ENCODE measurements at regions not wholly inside any gene's neighbourhood (a gene's known extent, or its start where the extent isn't known, plus 50 kb on each side); places are given as distances from the start of the nearest gene placed in this dataset.
"Not testable (repeated sequence)": the region's sequence is repeated elsewhere in the genome, so short reads cannot be mapped to it uniquely, and the experiment has no call there.

DNA sequence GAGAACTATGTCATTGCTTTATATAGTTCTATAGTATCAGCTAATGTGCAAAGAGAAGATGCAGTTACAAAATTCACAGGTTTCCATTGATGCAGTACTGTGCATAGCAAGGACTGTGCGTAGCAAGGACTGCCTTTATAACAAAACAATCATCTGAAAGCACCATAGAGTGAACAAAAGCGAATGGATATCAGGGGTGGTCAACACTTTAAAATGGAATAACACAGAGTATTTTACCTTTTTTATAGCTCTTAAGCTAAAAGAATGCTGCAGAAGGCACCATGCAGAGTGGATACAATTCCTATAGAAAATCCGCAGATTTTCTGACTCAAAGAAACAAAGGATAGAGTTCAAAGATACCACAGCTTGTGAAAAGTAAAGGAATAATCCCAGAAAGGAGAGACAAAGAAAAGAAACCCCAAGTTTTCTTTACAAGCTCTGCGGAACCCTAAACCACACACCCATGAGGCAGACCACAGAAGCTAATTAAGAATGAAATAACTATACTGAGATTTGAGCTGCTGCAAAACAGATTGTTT lies 229.9 kb upstream of the DTNA start:
- DNase-seq (ENCODE audit: low read depth, low spot score) = no peak

DNA sequence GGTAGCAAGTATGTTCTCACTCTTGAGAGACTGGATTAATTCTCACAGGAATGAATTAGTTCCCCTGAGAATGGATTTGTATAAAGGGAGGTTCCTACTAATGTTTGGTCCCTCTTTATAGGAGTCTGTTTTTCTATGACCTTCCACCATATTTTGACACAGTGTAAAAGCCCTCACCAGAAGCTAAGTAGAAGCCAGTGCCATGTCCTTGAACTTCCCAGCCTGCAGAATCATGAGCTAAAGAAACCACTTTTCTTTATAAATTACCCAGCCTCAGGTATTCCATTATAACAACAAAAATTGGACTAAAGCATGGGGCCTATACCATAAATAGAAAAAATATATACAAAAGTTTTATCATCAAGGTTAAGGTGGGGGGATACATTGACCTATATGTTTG lies 227.9 kb upstream of the DTNA start:
- no peak for DNase-seq (ENCODE audit: low read depth, low spot score)

DNA sequence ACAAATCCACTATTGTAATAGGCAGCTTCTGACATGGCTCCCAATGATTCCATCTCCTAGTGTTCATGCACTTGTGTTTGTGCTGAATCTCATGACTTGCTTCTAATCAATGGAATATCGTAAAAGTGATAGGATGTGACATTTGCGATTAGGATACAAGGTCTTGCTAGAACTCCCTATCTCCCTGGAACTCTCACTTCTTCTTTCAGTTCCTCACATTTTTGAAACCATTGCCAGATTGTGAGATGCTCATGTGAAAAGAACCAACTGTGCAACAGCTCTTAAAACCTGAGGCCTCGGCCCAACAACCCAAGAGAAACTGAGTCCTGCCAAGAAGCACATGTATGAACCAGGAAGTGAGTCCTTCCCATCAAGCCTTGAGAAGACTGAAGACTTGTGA lies 226.9 kb upstream of the DTNA start:
- DNase-seq (ENCODE audit: low read depth, low spot score) = no peak

DNA sequence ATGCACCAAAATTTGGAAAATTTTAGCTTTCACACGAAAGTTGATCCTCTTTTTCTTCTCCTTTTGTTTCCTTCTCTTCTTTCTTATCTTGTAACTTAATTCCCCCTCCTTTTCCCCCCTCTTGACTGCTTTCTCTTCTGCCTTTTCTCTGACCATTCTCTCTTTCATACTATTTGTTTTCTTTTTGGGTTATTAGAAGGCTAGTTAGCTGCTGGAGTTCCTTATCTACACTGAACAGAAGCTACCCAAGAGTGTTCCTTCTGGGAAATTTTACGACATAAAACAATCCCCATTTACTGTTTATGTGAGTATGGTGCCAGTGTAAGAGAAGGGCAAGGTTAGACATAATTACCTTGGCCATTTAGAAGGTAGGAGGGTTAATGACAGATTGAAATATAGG lies 218.4 kb upstream of the DTNA start:
- no peak for DNase-seq (ENCODE audit: low read depth, low spot score)

DNA sequence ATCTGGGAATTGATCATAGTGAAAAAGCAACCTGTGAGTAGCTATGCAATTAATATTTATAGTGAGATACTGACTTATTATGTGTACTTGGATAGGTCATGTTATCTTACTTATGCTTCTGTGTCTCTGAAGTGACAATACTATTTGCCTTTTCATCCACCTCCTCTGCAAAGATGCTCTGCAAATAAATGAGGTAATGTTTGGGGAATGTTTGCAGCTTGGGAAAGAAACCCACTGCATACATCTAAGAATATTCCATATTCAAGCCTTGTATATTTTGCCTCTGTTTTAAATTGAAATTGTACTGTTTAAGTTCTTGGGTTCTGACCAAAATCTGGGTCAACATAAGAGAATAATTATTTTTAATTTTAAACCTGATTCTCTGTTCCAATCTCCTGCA lies 217.4 kb upstream of the DTNA start:
- DNase-seq (ENCODE audit: low read depth, low spot score) = no peak

DNA sequence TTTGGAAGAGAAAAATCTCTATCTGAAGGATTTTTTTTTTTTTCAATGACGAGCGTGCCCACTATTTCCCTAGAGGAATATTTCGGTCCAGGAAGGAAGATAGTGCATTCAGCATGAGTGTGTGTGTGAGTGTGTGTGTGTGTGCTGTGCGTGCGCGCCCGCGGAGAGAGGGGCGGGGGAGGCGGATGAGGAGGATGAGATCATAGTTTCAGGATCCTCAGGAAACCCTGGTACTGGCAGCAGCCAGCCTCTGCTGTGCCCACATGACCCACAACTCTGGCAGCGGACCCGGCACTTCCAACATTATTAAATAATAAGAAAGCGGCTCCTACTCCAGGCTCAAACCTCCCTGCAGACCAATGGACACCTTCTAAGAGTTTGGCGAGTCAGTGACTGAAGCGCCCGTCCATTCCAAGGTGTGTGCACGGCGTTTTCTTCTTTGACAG lies 217.0 kb upstream of the DTNA start:
- peak; percentile 90 for DNase-seq (ENCODE audit: low read depth, low spot score)

DNA sequence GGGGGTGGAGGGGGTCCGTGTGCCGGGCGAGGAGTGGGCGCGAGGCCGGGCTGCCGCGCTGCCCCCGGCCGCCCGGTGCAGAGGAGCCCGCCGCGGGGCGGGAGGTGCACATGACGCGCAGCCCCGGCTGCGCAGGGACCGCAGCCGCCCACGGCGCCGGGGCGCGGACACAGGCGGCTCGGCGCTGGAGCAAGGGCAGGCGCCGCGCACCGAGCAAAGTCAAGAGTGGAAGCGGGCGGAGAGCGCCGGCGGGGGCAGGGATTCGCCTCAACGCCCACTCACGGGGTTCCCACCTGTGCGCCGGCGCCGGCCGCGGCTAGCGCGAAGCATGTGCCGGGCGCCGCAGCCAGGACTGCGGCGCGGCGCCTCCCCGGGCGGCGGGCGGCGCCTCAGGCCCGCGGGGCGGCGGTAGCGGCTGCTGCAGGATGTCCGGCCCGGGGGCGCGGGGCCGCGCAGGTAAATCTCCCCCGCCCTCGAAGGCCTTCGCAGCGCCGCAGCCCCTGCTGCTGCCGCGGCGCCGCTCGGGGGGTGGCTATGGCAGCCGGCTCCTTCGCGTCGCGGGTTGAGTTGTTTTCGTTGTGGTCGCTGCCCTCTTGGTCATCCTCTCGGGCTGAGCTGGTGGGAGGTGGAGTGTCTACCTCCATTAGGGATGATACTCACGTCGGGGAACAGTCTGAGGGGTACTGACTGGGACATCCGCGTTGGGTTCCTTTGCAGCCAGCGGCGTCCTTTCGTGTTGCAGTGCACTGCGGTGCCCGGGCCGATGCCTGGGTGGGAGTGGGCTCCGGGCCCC lies 216.3 kb upstream of the DTNA start:
- DNase-seq (ENCODE audit: low read depth, low spot score) = peak; percentile 67

DNA sequence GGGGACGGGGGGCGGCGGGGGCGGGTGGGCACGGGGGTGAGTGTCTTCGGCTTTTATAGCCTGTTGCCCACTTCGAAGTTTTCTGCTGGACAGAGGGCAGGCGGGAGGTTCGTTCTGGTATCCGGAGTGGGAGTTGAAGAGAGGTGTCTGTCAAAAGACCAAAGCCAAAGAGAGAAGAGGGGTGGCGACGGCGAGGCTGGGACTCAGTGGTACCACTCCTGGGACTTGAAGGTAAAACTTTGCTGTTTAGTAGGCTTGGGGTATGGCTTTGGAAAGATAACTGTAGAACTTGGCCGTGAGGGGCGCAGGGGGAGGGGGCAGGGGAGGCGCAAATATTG lies 215.8 kb upstream of the DTNA start:
- DNase-seq (ENCODE audit: low read depth, low spot score) = no peak

DNA sequence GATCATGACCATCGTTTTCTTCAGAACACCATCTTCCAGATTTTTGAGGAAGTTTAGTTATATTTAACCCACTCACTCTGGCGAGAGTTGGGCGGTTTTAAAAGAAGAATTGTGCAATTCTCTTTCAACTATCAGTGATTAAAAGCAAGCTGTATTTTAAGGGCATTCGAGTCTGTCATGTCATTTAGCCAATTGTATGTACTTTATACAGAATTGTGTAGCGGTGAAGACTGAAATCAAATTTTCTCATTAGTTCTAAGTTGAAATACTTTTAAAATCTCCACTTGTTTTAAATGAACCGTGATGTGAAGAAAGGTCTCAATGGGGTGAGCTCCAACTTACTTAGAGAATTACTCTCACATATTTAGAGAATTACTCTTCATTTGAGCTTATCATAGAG lies 214.6 kb upstream of the DTNA start:
- DNase-seq (ENCODE audit: low read depth, low spot score) = no peak

DNA sequence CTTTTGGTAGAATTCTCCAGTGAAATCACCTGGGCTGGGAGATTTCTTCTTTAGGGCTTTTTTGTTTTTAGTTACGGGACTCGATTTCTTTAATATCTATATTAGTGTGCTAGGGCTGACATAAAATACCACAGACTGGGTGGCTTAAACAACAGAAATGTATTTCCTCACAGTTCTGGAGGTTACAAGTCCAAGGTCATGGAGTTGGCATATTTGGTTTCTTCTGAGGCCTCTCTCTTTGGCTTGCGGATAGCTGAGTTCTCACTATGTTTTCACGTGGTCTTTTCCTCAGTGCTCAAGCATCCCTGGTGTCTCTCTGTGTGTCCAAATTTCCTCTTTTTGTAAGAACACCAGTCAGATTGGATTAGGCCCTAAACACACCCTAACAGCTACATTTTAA lies 208.5 kb upstream of the DTNA start:
- no peak for DNase-seq (ENCODE audit: low read depth, low spot score)

DNA sequence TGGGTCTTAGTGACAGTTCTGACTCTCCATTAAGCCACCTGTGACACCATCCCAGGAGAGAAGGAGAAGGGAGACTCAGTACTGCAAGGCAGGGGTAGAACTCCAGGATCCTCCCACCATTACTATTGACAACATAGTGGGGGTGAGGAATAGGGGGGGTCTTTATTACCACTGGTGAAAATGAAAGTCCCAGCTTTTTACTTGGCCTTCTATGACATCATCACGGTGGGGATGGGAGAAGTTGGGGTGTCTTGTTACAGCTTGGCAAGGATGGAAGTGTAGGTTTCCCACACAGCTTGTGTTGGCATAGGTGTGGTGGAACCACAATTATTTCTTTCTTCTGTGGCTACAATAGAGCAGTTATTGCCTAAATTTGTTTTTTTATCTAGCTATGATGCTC lies 203.9 kb upstream of the DTNA start:
- no peak for DNase-seq (ENCODE audit: low read depth, low spot score)

DNA sequence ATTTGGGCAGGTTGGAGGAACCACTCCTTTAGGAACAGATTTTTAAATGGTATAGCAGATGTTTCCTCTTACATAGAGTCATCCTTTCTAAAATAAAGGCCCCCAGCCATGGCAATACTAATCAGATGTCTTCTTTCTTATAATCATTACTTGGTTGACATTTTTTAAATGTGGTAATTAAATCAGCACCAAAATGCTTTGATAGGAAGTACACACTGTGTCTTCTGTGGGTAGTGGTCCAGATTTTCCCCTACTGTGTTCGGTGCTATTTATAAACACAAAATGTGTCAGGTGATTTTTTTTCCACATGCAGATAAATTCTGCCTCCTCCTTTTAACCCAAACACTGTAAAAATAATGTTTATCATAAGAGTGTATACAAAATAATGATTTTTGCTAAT lies 200.9 kb upstream of the DTNA start:
- DNase-seq (ENCODE audit: low read depth, low spot score) = no peak

DNA sequence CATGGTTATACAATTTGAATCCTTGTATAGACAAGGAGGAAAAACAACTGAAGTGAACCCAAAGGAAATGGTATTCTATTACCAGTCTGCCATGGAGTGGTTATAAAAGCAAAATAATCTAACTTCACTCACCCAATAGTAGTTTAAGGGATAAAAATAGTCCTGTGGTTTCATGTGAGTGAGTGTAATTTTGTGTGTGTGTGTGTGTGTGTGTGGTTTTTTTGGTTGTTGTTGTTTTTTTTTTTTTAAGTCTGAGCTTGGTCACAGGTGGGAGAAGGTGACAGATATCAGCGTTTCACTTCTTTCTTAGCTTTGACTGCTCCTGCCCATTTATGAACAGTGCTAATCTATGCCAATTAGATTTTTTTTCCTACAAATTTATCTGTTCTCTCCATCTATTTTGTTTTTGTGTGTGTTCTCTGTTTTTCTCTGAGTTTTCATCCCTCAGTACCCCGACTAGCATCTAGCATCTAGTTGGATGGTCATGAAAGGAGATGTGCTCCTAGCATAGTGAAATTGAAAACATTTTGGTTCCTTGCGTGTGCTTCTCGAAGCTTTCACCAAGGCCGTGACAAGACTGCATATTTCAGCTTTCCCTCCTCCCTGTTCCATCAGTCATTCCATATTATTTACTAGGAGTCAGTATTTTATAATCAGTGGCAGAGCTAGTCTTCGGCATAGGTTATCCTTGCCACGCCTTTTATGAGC lies 200.1 kb upstream of the DTNA start:
- no peak for DNase-seq (ENCODE audit: low read depth, low spot score)

DNA sequence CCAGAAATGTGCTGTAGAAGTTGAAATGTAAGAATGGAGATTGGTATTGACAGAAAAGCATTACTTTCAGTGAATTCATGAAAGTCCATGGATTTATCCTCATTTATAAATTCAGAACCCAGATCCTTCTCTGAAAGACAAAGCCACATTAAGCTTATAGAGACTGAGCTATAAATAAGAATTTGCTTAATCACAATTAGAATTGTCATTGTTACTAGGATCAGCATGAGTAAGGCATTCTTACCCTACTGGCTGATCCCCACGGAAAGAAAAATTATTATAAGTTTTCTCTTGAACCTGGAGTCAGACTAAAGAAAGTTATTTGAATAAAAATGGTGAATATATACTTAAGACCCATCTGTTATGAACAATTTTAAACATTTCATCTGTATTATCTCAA lies 199.2 kb upstream of the DTNA start:
- no peak for DNase-seq (ENCODE audit: low read depth, low spot score)

DNA sequence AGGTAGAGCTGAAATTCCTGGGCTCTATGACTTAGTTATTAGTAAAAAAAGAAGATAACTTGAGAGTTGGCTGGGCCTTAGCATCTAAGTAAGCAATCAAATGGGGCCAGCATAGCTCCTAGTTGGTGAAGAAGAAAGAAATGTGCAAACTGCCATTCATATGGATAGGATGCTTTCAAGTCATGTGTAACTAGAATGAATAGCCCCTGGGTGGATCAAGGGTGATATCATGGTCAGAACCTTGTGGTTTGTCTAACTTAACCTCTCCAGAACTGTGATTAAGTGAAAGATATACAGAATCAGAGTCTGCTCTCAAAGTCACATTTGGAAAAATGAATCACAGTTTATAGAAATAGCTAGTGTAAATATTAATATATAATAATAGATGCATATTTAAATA lies 198.7 kb upstream of the DTNA start:
- DNase-seq (ENCODE audit: low read depth, low spot score) = no peak

DNA sequence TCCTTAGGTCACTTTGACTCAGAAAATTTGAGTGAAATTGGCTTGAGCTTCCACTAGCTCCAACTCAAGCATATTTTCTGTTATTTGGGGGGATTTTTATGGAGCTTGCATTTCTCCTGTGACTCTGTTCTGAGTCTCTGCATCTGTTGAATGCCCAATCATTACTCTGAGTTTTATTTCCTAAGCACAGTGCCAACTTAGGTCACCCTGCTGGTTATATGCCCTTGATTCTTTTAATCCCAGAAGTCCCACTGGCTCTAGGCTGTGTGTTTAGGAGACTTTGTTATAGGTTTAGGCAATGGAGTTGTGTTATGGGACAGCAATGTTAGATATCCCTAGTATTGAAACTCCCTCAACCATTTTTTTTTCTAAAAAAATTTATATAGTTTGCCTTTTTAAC lies 198.2 kb upstream of the DTNA start:
- DNase-seq (ENCODE audit: low read depth, low spot score) = no peak

DNA sequence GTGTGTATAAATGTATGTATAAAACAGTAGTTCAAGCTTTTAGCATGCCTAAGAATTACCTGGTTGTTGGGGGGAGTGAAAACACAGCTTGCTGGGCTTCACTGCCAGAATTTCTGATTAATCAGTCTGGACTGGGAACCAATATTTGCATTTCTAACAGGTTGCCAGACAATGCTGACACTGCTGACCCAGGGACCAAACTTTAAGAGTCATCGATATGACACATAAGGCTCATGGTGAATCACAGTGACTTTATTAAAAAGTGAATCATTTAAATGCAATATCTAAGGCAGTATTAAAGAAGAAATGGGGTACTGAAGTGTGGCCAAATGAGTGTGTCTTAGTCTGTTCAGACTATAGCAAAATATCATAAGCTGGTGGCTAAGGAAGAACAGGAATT lies 195.9 kb upstream of the DTNA start:
- DNase-seq (ENCODE audit: low read depth, low spot score) = no peak

DNA sequence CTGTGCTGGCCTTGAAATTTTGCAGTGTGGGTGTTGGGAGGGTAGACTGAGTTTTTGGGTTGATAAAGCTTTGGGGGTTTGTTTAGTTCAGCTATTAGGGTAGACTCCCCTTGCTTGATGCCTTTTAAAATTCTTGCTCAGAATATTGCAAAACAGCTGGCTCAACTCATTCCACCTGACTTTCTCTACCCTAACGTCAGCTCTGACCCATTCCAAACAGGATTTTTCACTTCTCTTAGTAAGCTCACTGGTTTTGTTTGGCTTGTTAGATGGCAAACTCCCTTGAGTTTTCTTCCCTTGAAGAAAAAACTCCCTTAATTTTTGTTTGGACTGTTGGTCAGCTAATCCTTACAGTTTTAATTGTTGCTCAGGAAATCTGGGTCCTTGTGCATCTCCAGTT lies 195.1 kb upstream of the DTNA start:
- no peak for DNase-seq (ENCODE audit: low read depth, low spot score)

DNA sequence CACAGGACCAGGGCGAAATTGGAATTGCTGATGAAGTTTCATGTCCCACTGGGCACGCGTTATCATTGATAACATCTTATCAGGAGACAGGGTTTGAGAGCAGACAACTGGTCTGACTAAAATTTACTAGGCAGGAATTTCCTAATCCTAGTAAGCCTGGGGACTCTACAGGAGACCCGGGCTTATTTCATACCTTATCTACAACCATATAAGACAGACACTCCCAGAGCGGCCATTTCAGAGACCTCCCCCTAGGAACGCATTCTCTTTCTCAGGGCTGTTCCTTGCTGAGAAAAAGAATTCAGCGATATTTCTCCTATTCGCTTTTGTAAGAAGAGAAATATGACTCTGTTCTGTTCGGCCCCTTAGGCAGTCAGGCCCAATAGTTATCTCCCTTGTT lies 193.7 kb upstream of the DTNA start:
- DNase-seq (ENCODE audit: low read depth, low spot score) = not testable (repeated sequence)

DNA sequence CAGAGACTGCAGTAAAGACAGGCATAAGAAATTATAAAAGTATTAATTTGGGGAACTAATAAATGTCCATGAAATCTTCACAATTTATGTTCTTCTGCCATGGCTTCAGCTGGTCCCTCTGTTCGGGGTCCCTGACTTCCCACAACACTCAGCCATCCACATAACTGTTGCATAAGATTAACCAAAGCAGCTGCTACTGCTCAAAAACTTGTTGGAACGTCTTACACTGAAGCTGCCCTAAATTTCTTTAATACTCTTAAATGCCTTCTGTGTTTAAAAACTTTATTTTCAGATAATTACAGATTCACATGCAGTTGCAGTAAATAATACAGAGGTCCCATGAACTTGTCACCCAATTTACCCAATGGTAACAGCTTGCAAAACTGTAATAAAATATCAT lies 193.1 kb upstream of the DTNA start:
- not testable (repeated sequence) for DNase-seq (ENCODE audit: low read depth, low spot score)

DNA sequence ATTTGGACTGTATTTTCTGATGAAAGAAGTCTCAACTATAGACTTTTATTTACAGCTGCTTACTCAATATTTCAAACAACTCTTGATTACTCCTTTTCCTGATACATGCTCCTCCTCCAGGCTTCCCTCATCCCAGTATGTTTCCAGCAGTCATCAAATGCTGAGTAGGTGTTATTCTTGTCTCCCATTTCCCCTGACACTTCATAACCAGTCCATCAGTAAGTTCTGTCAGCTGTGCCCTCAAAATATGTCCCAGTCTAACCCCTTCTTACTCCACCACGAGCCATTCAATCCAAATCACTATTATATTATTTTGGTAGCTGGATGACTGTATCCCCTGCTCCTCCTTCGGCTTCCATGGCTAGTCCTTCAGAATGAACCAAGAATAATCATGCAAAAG lies 189.1 kb upstream of the DTNA start:
- no peak for DNase-seq (ENCODE audit: low read depth, low spot score)

DNA sequence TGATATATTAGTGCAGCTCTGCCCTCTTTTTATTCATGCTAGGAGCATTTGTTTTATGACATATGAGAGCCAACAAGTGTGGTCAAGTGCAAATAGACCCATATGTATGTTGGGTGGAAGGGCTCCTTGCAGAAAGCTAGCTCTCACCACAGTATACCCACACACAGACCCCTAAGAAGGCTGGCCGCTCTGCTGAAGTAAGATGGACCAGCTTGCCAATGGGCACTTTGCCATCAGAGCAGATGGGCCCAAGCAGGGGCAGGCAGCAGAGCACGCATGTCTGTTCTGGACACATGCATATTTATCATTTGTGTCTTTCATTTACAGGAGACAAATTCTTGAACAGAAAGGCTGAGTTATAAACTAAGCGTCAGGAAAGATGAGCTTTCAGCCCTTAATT lies 187.5 kb upstream of the DTNA start:
- DNase-seq (ENCODE audit: low read depth, low spot score) = no peak

DNA sequence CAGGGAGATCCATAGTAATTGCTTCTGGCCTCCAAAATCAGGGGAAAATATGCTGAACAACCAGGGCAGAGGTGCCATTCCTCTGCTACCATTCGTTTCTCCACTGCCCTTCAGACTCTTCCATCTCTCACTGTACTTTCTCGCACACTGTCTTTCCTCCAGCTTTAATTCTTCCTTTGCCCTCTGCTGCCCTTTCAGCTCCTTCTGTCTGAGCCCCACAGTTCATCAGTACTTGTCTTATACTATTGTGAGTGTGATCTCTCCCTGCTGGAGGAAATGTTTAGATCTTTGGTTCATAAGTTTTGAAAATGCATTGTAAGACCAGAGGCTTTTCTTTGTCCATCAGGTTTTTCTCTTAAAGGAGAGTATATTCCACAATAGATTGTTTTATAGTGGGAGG lies 184.9 kb upstream of the DTNA start:
- DNase-seq (ENCODE audit: low read depth, low spot score) = no peak
